Caco-2 (cell line): ENCODE measurements at regions not wholly inside any gene's neighbourhood (a gene's known extent, or its start where the extent isn't known, plus 50 kb on each side); places are given as distances from the start of the nearest gene placed in this dataset.

ENCODE experiments used
- BruUV-seq: library from RNA; stranded (reverse); fragments of 400-500 nt; replicated peaks from 2 replicates; lab custom pipeline; 2021; lab: Mats Ljungman, UMichigan
- CTCF ChIA-PET: fragments of 300-600 bp; sonication (Branson Sonifier 250); formaldehyde crosslinking; loops from one replicate; lab custom pipeline; 2022; ENCODE audit warnings: antibody characterized with exemption; lab: Charles Lee
- POLR2A ChIA-PET: fragments of 300-600 bp; sonication (Branson Sonifier 250); formaldehyde crosslinking; loops from one replicate; lab custom pipeline; 2022; ENCODE audit warnings: antibody characterized with exemption; lab: Charles Lee
- DNase-seq, 2 experiments: peaks; one replicate each; pipeline versions ENCODE4 v3.0.0 to v3.0.0-alpha.2; 2020 to 2022
- H3K27me3 ChIP-seq: replicated peaks from 2 replicates; pipeline ENCODE4 v1.6.0; 2011; ENCODE audit warnings: low read length; ENCODE audit not compliant: control insufficient read depth, insufficient read depth
- H3K36me3 ChIP-seq: 2 replicates; pipeline ENCODE4 v1.5.1; 2011; ENCODE audit warnings: low read length; ENCODE audit not compliant: control insufficient read depth, insufficient read depth
- H3K4me1 ChIP-seq: fragments of 250-450 bp; sonication (Bioruptor Pico); 2 replicates; pipeline ENCODE4 v1.5.1; 2020; ENCODE audit warnings: mild to moderate bottlenecking
- H3K4me3 ChIP-seq: 2 replicates; pipeline ENCODE4 v1.5.1; 2011; ENCODE audit warnings: low read depth, mild to moderate bottlenecking, control low read depth, low read length
- H3K9me3 ChIP-seq: fragments of 250-450 bp; sonication (Bioruptor Pico); 2 replicates; pipeline ENCODE4 v1.5.1; 2020; ENCODE audit warnings: mild to moderate bottlenecking, moderate library complexity
- H3K27ac Mint-ChIP-seq: one replicate; pipeline ENCODE4 v1.8.0; 2022; ENCODE audit warnings: mixed read lengths; ENCODE audit not compliant: unreplicated experiment
- H3K27me3 Mint-ChIP-seq: one replicate; pipeline ENCODE4 v1.8.0; 2022; ENCODE audit warnings: mixed read lengths; ENCODE audit not compliant: insufficient read depth, unreplicated experiment
- H3K36me3 Mint-ChIP-seq: one replicate; pipeline ENCODE4 v1.8.0; 2022; ENCODE audit warnings: mild to moderate bottlenecking, mixed read lengths; ENCODE audit not compliant: insufficient read depth, unreplicated experiment
- H3K4me1 Mint-ChIP-seq: one replicate; pipeline ENCODE4 v1.8.0; 2022; ENCODE audit warnings: low read depth, mixed read lengths; ENCODE audit not compliant: unreplicated experiment
- H3K4me3 Mint-ChIP-seq: one replicate; pipeline ENCODE4 v1.8.0; 2022; ENCODE audit warnings: mild to moderate bottlenecking, moderate library complexity, mixed read lengths; ENCODE audit not compliant: unreplicated experiment
- H3K9me3 Mint-ChIP-seq: one replicate; pipeline ENCODE4 v1.8.0; 2022; ENCODE audit warnings: mixed read lengths; ENCODE audit not compliant: unreplicated experiment
- intact Hi-C: fragments of 100-400 bp; cut with micrococcal nuclease; formaldehyde crosslinking; loops from one replicate; pipeline ENCODE4 v1.10.0; 2022; ENCODE audit not compliant: unreplicated experiment
- TF ChIP-seq, protein P1 (sequence below), 2 experiments: fragments of 200-600 bp in 1 of 2; IDR thresholded peaks; 1 replicate in 1 of 2; 2 replicates in 1 of 2; pipeline versions ENCODE4 v1.5.1 to v1.8.0; 2011 to 2022; ENCODE audit warnings: antibody characterized with exemption in 1 of 2, control low read depth in 1 of 2, inconsistent platforms in 1 of 2, low read depth in 1 of 2, low read length in 1 of 2, mild to moderate bottlenecking in 1 of 2, moderate library complexity in 1 of 2; ENCODE audit not compliant: insufficient read depth in 1 of 2, severe bottlenecking in 1 of 2, unreplicated experiment in 1 of 2

DNA sequence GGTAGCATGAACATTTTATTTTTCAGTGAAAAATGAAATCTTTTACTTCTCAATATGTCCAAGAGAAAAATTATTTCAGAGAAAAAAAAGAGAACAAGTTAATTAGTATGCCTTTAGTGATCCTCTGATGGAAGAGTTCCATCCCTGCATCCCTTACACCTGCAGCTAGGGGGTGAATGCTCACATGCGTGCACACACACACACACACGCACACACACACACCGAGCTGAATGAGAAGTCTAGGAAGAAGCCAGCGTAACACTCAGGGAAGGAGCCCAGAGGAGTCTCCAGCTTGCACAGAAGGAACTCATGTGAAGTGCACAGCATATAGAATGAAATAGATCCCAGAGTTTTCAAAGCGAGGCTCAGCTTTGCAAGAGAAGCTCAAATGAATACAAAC lies 510.5 kb downstream of the IRS2 start:
- CTCF ChIA-PET: no interaction called here
- no peak overlapping the region for H3K4me3 ChIP-seq
- intact Hi-C loops: loop anchor here (2.0 to 10.0 kb wide), 2 partner anchors 35 to 509 kb away; partner anchors contain the start of gene IRS2
- H3K4me1 Mint-ChIP-seq: peaks cover 40% of the 10 kb centered on the region
- no peaks in the 10 kb centered on the region for H3K9me3 ChIP-seq
- H3K4me3 Mint-ChIP-seq: peak overlapping the region; percentile 29
- peaks cover 57% of the 10 kb centered on the region for H3K4me1 ChIP-seq
- peaks cover 60% of the 10 kb centered on the region for H3K36me3 Mint-ChIP-seq
- peaks cover 15% of the 10 kb centered on the region for H3K9me3 Mint-ChIP-seq
- no peaks in the 10 kb centered on the region for H3K36me3 ChIP-seq
- no TSS peak for BruUV-seq
- H3K27ac Mint-ChIP-seq: peak overlapping the region; percentile 44
- POLR2A ChIA-PET: no interaction called here
- no peaks in the 10 kb centered on the region for H3K27me3 Mint-ChIP-seq
- TF ChIP-seq, protein P1, sequence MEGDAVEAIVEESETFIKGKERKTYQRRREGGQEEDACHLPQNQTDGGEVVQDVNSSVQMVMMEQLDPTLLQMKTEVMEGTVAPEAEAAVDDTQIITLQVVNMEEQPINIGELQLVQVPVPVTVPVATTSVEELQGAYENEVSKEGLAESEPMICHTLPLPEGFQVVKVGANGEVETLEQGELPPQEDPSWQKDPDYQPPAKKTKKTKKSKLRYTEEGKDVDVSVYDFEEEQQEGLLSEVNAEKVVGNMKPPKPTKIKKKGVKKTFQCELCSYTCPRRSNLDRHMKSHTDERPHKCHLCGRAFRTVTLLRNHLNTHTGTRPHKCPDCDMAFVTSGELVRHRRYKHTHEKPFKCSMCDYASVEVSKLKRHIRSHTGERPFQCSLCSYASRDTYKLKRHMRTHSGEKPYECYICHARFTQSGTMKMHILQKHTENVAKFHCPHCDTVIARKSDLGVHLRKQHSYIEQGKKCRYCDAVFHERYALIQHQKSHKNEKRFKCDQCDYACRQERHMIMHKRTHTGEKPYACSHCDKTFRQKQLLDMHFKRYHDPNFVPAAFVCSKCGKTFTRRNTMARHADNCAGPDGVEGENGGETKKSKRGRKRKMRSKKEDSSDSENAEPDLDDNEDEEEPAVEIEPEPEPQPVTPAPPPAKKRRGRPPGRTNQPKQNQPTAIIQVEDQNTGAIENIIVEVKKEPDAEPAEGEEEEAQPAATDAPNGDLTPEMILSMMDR (IDR thresholded peaks at IDR 0.05; ENCODE audit: insufficient read depth in 1 of 2, low read depth in 1 of 2, low read length in 1 of 2, severe bottlenecking in 1 of 2, unreplicated experiment in 1 of 2): peak in 1 of 2 experiments; percentile 45
- peak; percentile 63 to 70 for DNase-seq
- H3K27me3 ChIP-seq: no peaks in the 10 kb centered on the region

DNA sequence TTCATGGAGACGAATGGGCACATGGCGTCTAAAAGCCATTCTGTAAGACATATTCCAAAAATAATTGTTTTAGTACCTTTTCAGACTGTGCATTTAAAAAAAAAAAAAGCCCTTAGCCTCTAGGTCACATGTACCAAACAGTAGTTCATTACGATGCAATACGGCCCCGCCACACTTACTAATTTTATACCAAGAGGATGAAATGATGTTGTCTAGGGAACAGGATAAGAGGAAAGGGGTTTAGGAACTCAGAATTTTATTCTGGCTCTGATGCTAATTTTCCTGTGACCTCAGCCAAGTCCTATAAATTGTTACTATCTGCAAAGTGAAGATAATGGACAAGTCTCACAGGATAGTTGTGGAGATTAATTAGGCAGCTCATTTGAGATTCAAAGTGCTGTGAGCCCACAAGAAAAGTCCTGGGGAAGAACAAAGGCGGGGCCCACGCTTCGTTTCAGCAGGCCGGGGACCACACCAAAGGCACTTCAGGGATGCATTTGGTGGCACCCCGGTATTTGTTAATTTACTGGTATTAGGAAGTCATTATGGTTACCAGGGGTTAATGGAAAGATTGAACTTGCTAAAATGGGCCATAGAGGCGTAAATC lies 511.1 kb downstream of the IRS2 start:
- Mint-ChIP-seq H3K4me3 (peak overlapping the region; percentile 53), H3K27me3 (no peaks in the 10 kb centered on the region), H3K9me3 (peaks cover 10% of the 10 kb centered on the region), H3K4me1 (peaks cover 42% of the 10 kb centered on the region), H3K27ac (peak overlapping the region; percentile 78), H3K36me3 (peaks cover 66% of the 10 kb centered on the region)
- ChIA-PET POLR2A (interaction anchor here (2.8 kb wide), 1 partner anchor 18 kb away, joined by 8 read pairs; no protein-coding TSS in a partner anchor), CTCF (no interaction called here)
- no peaks in the 10 kb centered on the region for H3K36me3 ChIP-seq
- intact Hi-C loops: loop anchor here (10.0 kb wide), 1 partner anchor 510 kb away; the partner anchor contains the start of gene IRS2
- H3K9me3 ChIP-seq: no peaks in the 10 kb centered on the region
- TF ChIP-seq, protein P1 (IDR thresholded peaks at IDR 0.05; ENCODE audit: insufficient read depth in 1 of 2, low read depth in 1 of 2, low read length in 1 of 2, severe bottlenecking in 1 of 2, unreplicated experiment in 1 of 2): no peak
- DNase-seq: no peak
- H3K4me3 ChIP-seq: no peak overlapping the region
- no TSS peak for BruUV-seq
- H3K27me3 ChIP-seq: no peaks in the 10 kb centered on the region
- H3K4me1 ChIP-seq: peaks cover 58% of the 10 kb centered on the region

GRCh38 chr13:109274188-109274821 lies 512.1 kb downstream of the IRS2 start:
- Mint-ChIP-seq H3K27ac (peak overlapping the region; percentile 78), H3K4me3 (peak overlapping the region; percentile 53), H3K27me3 (no peaks in the 10 kb centered on the region), H3K9me3 (peaks cover 10% of the 10 kb centered on the region), H3K36me3 (peaks cover 75% of the 10 kb centered on the region), H3K4me1 (peaks cover 52% of the 10 kb centered on the region)
- Histone ChIP-seq H3K9me3 (no peaks in the 10 kb centered on the region), H3K4me1 (peaks cover 58% of the 10 kb centered on the region), H3K36me3 (no peaks in the 10 kb centered on the region), H3K4me3 (no peak overlapping the region), H3K27me3 (no peaks in the 10 kb centered on the region)
- TF ChIP-seq, protein P1 (IDR thresholded peaks at IDR 0.05; ENCODE audit: insufficient read depth in 1 of 2, low read depth in 1 of 2, low read length in 1 of 2, severe bottlenecking in 1 of 2, unreplicated experiment in 1 of 2): no peak
- ChIA-PET CTCF (interaction anchor here (0.7 to 1.2 kb wide), 2 partner anchors 10 to 25 kb away, joined by 3 to 5 read pairs; no protein-coding TSS in a partner anchor), POLR2A (interaction anchor here (0.7 to 2.8 kb wide), 3 partner anchors 10 to 62 kb away, joined by 4 to 10 read pairs (median 8); no protein-coding TSS in a partner anchor)
- BruUV-seq: no TSS peak
- DNase-seq: peak; percentile 57 to 71
- intact Hi-C loops: loop anchor here (5.0 to 10.0 kb wide), 2 partner anchors 53 to 510 kb away; partner anchors contain the start of gene IRS2
